GM12874 (cell line): ENCODE measurements at regions not wholly inside any gene's neighbourhood (a gene's known extent, or its start where the extent isn't known, plus 50 kb on each side); places are given as distances from the start of the nearest gene placed in this dataset.

Source experiments
- TF ChIP-seq, protein P1 (sequence below): IDR thresholded peaks from 2 replicates; pipeline ENCODE4 v1.5.1; 2011; ENCODE audit warnings: low read depth, mild to moderate bottlenecking, control low read depth, low read length, moderate library complexity; ENCODE audit not compliant: insufficient read depth

DNA sequence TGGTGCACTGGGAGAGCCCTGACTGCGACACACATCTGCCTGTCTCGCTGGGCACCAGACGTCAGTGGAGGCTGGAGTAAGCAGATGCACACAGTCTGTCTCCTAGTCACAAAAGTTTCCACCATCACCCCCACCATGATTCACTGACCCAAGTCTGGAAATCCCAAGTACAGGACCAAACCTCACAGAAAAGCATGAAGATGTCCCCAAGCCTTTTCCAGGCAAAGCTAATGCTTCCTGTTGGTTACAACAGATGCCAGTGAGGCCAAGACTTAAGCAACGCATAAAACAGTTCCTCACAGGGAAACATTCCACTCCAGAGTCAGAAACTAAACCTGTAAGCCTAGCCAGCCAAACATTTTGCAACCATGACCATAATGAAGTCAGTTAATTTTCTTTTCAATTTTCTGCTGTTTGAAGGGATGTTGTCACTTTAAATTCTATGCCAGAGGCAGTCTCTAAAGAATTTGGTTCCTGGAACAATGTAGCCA lies 259.3 kb upstream of the SLC30A5 start:
- TF ChIP-seq, protein P1, sequence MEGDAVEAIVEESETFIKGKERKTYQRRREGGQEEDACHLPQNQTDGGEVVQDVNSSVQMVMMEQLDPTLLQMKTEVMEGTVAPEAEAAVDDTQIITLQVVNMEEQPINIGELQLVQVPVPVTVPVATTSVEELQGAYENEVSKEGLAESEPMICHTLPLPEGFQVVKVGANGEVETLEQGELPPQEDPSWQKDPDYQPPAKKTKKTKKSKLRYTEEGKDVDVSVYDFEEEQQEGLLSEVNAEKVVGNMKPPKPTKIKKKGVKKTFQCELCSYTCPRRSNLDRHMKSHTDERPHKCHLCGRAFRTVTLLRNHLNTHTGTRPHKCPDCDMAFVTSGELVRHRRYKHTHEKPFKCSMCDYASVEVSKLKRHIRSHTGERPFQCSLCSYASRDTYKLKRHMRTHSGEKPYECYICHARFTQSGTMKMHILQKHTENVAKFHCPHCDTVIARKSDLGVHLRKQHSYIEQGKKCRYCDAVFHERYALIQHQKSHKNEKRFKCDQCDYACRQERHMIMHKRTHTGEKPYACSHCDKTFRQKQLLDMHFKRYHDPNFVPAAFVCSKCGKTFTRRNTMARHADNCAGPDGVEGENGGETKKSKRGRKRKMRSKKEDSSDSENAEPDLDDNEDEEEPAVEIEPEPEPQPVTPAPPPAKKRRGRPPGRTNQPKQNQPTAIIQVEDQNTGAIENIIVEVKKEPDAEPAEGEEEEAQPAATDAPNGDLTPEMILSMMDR, result no peak

DNA sequence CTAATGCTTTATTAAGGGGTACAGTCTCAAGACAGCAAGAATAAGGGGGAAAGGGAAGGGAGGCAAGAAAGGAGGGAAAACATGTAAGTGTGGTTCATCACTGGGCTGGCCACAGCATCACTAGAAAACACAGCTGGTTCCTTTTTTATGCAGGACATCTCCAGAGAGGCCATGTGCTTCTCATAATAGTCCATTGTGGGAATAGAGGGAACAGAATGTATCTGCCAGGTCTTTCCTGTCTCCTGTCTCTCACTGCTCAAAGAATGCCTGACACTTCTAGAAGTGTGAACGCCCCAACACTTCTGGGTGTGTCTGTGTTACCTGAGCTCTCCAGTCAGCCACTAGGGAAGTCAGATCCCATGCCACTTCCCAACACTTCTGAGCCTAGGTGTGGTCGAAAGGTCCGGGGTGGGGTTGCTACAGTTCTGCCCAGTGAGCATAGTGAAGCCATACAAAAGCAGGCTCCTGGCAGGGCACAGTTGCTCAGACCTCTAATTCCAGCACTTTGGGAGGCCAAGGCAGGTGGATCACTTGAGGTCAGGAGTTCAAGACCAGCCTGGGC lies 255.6 kb upstream of the SLC30A5 start:
- TF ChIP-seq, protein P1, result no peak

DNA sequence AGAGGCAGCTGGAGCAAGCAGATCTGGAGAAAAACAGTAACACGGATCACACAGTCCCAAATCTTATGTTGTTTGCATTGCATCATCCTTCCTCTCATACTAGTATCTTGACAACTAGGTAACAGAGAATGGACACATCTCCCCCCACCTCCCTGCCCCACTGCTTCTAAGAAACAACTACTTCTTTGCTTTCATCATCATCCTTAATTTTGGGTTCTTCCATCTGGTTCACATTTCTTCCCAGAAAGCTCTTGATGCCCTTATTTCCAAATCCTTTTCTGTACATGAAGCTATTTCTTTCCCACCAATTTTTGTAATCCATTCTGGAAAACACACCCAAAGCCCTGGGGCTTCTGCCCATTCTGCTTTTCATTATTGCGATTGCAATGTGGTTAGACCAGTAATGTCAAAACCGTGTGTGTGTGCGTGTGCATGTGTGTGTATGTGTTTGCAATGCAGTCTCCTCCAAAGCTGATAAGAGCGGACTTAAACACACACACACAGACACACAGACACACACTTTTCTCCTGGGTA lies 254.7 kb upstream of the SLC30A5 start:
- TF ChIP-seq, protein P1, result no peak

DNA sequence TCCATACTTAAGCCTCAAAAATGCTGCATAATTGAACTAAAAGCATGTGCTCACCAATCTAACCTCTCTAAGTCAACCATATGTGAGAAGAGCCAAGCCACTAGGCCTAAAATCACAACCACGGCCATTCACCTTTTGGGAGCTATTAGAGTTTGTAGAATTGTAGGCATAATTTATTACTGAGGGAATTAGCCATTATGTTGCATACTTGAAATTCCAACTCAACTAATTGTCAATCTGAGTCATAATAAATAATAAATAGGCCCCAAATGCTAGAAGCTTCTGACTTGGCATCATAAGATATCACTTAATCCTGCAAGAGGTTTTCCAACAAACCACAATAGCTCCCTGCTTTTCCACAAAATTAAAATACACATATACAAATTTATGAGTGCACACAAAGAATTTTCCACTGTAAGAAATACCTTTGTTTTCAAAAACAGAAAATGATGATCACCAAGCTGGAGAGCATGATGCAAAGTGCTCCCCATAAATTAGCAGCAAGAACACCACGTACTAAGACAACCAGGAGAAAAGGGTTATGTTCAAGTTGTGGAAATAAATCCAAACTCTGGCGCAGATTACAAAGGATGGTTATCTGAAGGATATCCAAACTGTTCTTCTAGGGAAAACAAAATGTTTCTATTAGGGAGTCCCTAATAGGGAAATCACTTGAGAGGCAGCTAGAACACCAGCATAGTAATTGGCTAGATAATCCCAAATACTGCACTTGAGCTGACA lies 250.0 kb upstream of the SLC30A5 start:
- TF ChIP-seq, protein P1, result no peak

DNA sequence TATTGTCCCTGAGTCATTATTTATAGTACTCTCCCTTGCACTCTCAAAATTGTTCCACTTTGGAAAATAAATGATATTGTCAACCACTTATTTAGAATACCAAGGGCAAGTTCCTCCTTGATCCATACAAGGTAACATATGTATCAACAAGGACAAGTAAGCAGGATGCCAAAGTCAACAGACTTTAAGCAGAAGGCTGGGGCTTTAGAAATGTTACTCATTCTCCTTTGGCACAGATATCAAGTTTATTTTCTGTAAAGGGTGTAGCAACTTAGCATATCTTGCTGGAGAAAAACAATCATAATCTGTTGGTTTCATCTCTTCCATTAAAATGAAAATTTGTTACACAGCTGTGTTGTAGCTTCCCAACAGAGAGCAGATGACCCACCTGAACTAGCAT lies 248.7 kb upstream of the SLC30A5 start:
- TF ChIP-seq, protein P1, result no peak

DNA sequence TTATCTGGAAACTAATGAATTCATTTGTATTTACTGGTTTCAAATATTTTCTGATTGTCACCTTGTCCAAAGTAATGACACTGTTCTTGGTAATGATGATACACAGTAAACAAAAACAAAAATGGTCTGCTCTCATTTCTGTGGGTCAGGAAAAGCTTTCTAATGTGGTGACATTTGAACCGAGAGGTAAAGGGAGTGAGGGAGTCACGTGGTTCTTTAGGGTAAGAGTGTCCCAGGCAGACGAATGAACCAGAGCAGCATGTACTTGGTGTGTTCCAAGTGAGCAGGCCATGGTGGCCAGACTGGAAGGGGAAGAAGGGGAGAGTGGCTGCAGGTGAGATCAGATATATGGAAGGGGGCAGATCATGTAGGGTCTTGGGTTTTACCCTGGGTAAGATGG lies 247.0 kb upstream of the SLC30A5 start:
- TF ChIP-seq, protein P1, result no peak

DNA sequence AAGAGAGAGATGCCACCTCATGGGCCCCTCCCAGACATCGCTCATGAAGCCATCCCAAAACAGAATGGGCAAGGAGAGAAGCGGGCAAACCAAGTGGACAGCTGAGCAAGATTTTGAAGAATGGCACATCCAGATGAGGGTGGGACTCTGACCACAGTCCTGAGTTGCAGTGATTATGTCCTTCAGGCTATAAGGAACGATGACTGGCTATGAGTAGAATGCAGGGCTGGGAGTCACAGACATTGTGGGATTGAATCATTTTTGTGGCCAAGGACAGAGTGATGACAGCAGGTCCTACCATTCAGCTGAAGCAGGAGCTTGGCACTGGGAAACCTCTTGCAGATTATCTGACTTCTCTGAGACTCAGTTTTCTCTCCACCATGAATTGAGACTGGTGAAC lies 245.7 kb upstream of the SLC30A5 start:
- TF ChIP-seq, protein P1, result no peak
